Esophagus squamous epithelium (tissue), 5 donors: ENCODE measurements at regions not wholly inside any gene's neighbourhood (a gene's known extent, or its start where the extent isn't known, plus 50 kb on each side); places are given as distances from the start of the nearest gene placed in this dataset.
A peak's percentile ranks its signal among the peaks of the same experiment; 100 is the strongest.

Experiments used
- DNase-seq: peaks from one replicate; lab custom pipeline; 2025; lab: John Stamatoyannopoulos, UW
- H3K27ac ChIP-seq, 4 donors: fragments of 200-600 bp; sonication (generic); one replicate each; pipeline ENCODE4 v1.5.1; 2016 to 2019; ENCODE audit warnings: mild to moderate bottlenecking in 1 of 4
- H3K27me3 ChIP-seq, 4 donors: fragments of 200-600 bp; sonication (generic); 1 replicate in 3 of 4; 2 replicates in 1 of 4; pipeline versions ENCODE4 v1.5.1 to v1.6.0; 2017 to 2021; ENCODE audit warnings: antibody characterized with exemption in 1 of 4
- H3K36me3 ChIP-seq, 3 donors: fragments of 200-600 bp; sonication (generic); one replicate each; pipeline ENCODE4 v1.5.1; 2016 to 2019
- H3K4me1 ChIP-seq, 3 donors: fragments of 200-600 bp; sonication (generic); one replicate each; pipeline ENCODE4 v1.5.1; 2017 to 2019
- H3K4me3 ChIP-seq, 4 donors: fragments of 200-600 bp; sonication (generic); 1 replicate in 3 of 4; 2 replicates in 1 of 4; pipeline ENCODE4 v1.5.1; 2016 to 2019; ENCODE audit warnings: mild to moderate bottlenecking in 2 of 4, moderate library complexity in 1 of 4
- H3K9me3 ChIP-seq, 3 donors: fragments of 200-600 bp; sonication (generic); one replicate each; pipeline ENCODE4 v1.5.1; 2016 to 2019
- CTCF ChIP-seq, 6 experiments: fragments of 450-650 bp in 4 of 6; fragments of 200-600 bp in 2 of 6; sonication (generic) in 2 of 6; IDR thresholded peaks; one replicate each; pipeline ENCODE4 v1.5.1; 2016 to 2019; ENCODE audit warnings: antibody characterized with exemption in 6 of 6, mild to moderate bottlenecking in 4 of 6, moderate library complexity in 4 of 6
- POLR2A ChIP-seq, 4 donors: fragments of 450-650 bp; IDR thresholded peaks; one replicate each; pipeline ENCODE4 v1.6.1; 2017; ENCODE audit warnings: antibody characterized with exemption in 4 of 4, mild to moderate bottlenecking in 4 of 4, moderate library complexity in 3 of 4
- WGBS, 2 donors: methylation state at CpG; one replicate each; pipeline ENCODE4 v1.1.5; 2018; 5-methylcytosine and 5-hydroxymethylcytosine counted together
- intact Hi-C: fragments of 100-400 bp; cut with DNase I; formaldehyde crosslinking; loops from one replicate; pipeline ENCODE4 v1.15.0; 2022
- donor health status: DM: yes; HTN: yes; CAD: no.

- Histone ChIP-seq H3K36me3 (no peaks in the 10 kb centered on the region), H3K27me3 (peaks cover 0 to 7% (median 0%) of the 10 kb centered on the region in 4 donors), H3K9me3 (no peaks in the 10 kb centered on the region), H3K4me3 (no peak overlapping the region), H3K4me1 (peaks cover 0 to under 1% (median 0%) of the 10 kb centered on the region in 3 donors), H3K27ac (no peak overlapping the region)
- intact Hi-C loops = no loop called here
- TF ChIP-seq POLR2A (IDR thresholded peaks at IDR 0.05) (no peak), CTCF (IDR thresholded peaks at IDR 0.05) (no peak)
- no peak for DNase-seq
- 80 to 91% methylated on average over 10 to 16 of the region's 17 CpGs for WGBS, 2 donors
These were observed 133.5 kb downstream of the SEC14L1 start for GRCh38 chr17:77274096-77274845.

- H3K4me3 ChIP-seq = peak overlapping the region in 2 of 4 donors; percentile 70 to 82
- peaks cover 21 to 50% (median 25%) of the 10 kb centered on the region in 3 donors for H3K4me1 ChIP-seq
- 26 to 67% methylated on average over 10 to 12 of the region's 20 CpGs for WGBS, 2 donors
- no peak for DNase-seq
- H3K27ac ChIP-seq = peak overlapping the region; percentile 69 to 89 (median 88)
- H3K27me3 ChIP-seq = peaks cover 0 to 22% (median 0%) of the 10 kb centered on the region in 4 donors
- no peaks in the 10 kb centered on the region for H3K36me3 ChIP-seq
- intact Hi-C loops = no loop called here
- TF ChIP-seq CTCF (IDR thresholded peaks at IDR 0.05) (no peak), POLR2A (IDR thresholded peaks at IDR 0.05) (no peak)
- H3K9me3 ChIP-seq = no peaks in the 10 kb centered on the region
These were observed 138.9 kb downstream of the SEC14L1 start for GRCh38 chr17:77279448-77280303.

- TF ChIP-seq CTCF (IDR thresholded peaks at IDR 0.05) = no peak
- no peak for TF ChIP-seq POLR2A (IDR thresholded peaks at IDR 0.05)
- intact Hi-C loops = no loop called here
- H3K27ac ChIP-seq = peak overlapping the region; percentile 69 to 89 (median 88)
- H3K4me3 ChIP-seq = peak overlapping the region; percentile 51 to 82 (median 70)
- peaks cover 0 to 20% (median 0%) of the 10 kb centered on the region in 4 donors for H3K27me3 ChIP-seq
- H3K4me1 ChIP-seq = peaks cover 30 to 59% (median 33%) of the 10 kb centered on the region in 3 donors
- H3K9me3 ChIP-seq = no peaks in the 10 kb centered on the region
- H3K36me3 ChIP-seq = no peaks in the 10 kb centered on the region
- 22 to 25% methylated on average over 17 to 25 of the region's 63 CpGs for WGBS, 2 donors
- no peak for DNase-seq
These were observed 139.7 kb downstream of the SEC14L1 start for GRCh38 chr17:77280304-77281121.

- H3K4me1 ChIP-seq = peaks cover 32 to 67% (median 39%) of the 10 kb centered on the region in 3 donors
- no CpG with 5 or more reads among the region's 86 CpGs for WGBS, 2 donors
- DNase-seq = no peak
These were observed 140.5 kb downstream of the SEC14L1 start for GRCh38 chr17:77281122-77281903.

More at GRCh38 chr17:77281122-77281903, 140.5 kb downstream of the SEC14L1 start:
- Histone ChIP-seq H3K9me3 (no peaks in the 10 kb centered on the region), H3K27ac (peak overlapping the region; percentile 79 to 89 (median 88)), H3K4me3 (peak overlapping the region; percentile 51 to 82 (median 70)), H3K36me3 (no peaks in the 10 kb centered on the region), H3K27me3 (peaks cover 0 to 15% (median 0%) of the 10 kb centered on the region in 4 donors)
- intact Hi-C loops = no loop called here
- TF ChIP-seq CTCF (IDR thresholded peaks at IDR 0.05) = peak in 4 of 6 experiments; percentile 22 to 54 (median 38)
- peak in 2 of 4 donors; percentile 40 to 60 for TF ChIP-seq POLR2A (IDR thresholded peaks at IDR 0.05)
